ENCODE measurements at regions not wholly inside any gene's neighbourhood (a gene's known extent, or its start where the extent isn't known, plus 50 kb on each side); places are given as distances from the start of the nearest gene placed in this dataset.
"Not testable (repeated sequence)": the region's sequence is repeated elsewhere in the genome, so short reads cannot be mapped to it uniquely, and the experiment has no call there.

GRCh38 chr1:146409116-146409801 lies 180.4 kb upstream of the NOTCH2NLA start:
- not testable (repeated sequence) for H3K79me2 ChIP-seq (ENCODE audit: insufficient read depth, low read length); DNase-seq (ENCODE audit: insufficient read length, low spot score, missing footprints); H3K36me3 ChIP-seq (ENCODE audit: insufficient read depth, low read length); H3K4me1 ChIP-seq (ENCODE audit: insufficient read depth, low read length); H4K20me1 ChIP-seq (ENCODE audit: insufficient read depth, low read length); H3K27me3 ChIP-seq (ENCODE audit: insufficient read depth, low read length); H2AFZ ChIP-seq (ENCODE audit: low read length); H3K9me3 ChIP-seq (ENCODE audit: low read depth, low read length); H3K4me3 ChIP-seq (ENCODE audit: insufficient read depth, low read length); H3K27ac ChIP-seq (ENCODE audit: low read depth, low read length)
- H3K4me2 ChIP-seq (ENCODE audit: insufficient read depth, low read length), result peak overlapping the region; percentile 23

GRCh38 chr1:146401281-146401825 lies 172.5 kb upstream of the NOTCH2NLA start:
- H3K9me3 ChIP-seq (ENCODE audit: low read depth, low read length); H4K20me1 ChIP-seq (ENCODE audit: insufficient read depth, low read length); H3K27ac ChIP-seq (ENCODE audit: low read depth, low read length); H2AFZ ChIP-seq (ENCODE audit: low read length); H3K4me3 ChIP-seq (ENCODE audit: insufficient read depth, low read length); H3K4me2 ChIP-seq (ENCODE audit: insufficient read depth, low read length); H3K79me2 ChIP-seq (ENCODE audit: insufficient read depth, low read length); H3K36me3 ChIP-seq (ENCODE audit: insufficient read depth, low read length); H3K4me1 ChIP-seq (ENCODE audit: insufficient read depth, low read length); DNase-seq (ENCODE audit: insufficient read length, low spot score, missing footprints); H3K27me3 ChIP-seq (ENCODE audit: insufficient read depth, low read length): not testable (repeated sequence)
- TF ChIP-seq CTCF (IDR thresholded peaks at IDR 0.05; ENCODE audit: extremely low read depth, low read depth, low read length), result peak; percentile 41

- H3K79me2 ChIP-seq (ENCODE audit: insufficient read depth, low read length); H3K27ac ChIP-seq (ENCODE audit: low read depth, low read length); H3K4me2 ChIP-seq (ENCODE audit: insufficient read depth, low read length); H3K27me3 ChIP-seq (ENCODE audit: insufficient read depth, low read length); H3K4me1 ChIP-seq (ENCODE audit: insufficient read depth, low read length); H4K20me1 ChIP-seq (ENCODE audit: insufficient read depth, low read length); H3K36me3 ChIP-seq (ENCODE audit: insufficient read depth, low read length); H3K9me3 ChIP-seq (ENCODE audit: low read depth, low read length); H3K4me3 ChIP-seq (ENCODE audit: insufficient read depth, low read length); DNase-seq (ENCODE audit: insufficient read length, low spot score, missing footprints); H2AFZ ChIP-seq (ENCODE audit: low read length): not testable (repeated sequence)
Measured at GRCh38 chr1:146400173-146401121, 171.6 kb upstream of the NOTCH2NLA start.

GRCh38 chr1:146399225-146399624 lies 170.4 kb upstream of the NOTCH2NLA start:
- H3K4me2 ChIP-seq (ENCODE audit: insufficient read depth, low read length); H3K9me3 ChIP-seq (ENCODE audit: low read depth, low read length); H3K27ac ChIP-seq (ENCODE audit: low read depth, low read length); H3K27me3 ChIP-seq (ENCODE audit: insufficient read depth, low read length); H3K4me1 ChIP-seq (ENCODE audit: insufficient read depth, low read length); H2AFZ ChIP-seq (ENCODE audit: low read length); DNase-seq (ENCODE audit: insufficient read length, low spot score, missing footprints); H4K20me1 ChIP-seq (ENCODE audit: insufficient read depth, low read length); H3K79me2 ChIP-seq (ENCODE audit: insufficient read depth, low read length); H3K36me3 ChIP-seq (ENCODE audit: insufficient read depth, low read length); H3K4me3 ChIP-seq (ENCODE audit: insufficient read depth, low read length): not testable (repeated sequence)

- H3K79me2 ChIP-seq (ENCODE audit: insufficient read depth, low read length); DNase-seq (ENCODE audit: insufficient read length, low spot score, missing footprints): not testable (repeated sequence)
Measured at GRCh38 chr1:146396801-146397200, 168.0 kb upstream of the NOTCH2NLA start.

GRCh38 chr1:146396242-146396641 lies 167.4 kb upstream of the NOTCH2NLA start:
- not testable (repeated sequence) for H3K4me3 ChIP-seq (ENCODE audit: insufficient read depth, low read length); H3K9me3 ChIP-seq (ENCODE audit: low read depth, low read length); H4K20me1 ChIP-seq (ENCODE audit: insufficient read depth, low read length); H3K27me3 ChIP-seq (ENCODE audit: insufficient read depth, low read length); H3K36me3 ChIP-seq (ENCODE audit: insufficient read depth, low read length); H2AFZ ChIP-seq (ENCODE audit: low read length); H3K27ac ChIP-seq (ENCODE audit: low read depth, low read length); DNase-seq (ENCODE audit: insufficient read length, low spot score, missing footprints); H3K79me2 ChIP-seq (ENCODE audit: insufficient read depth, low read length); H3K4me2 ChIP-seq (ENCODE audit: insufficient read depth, low read length); H3K4me1 ChIP-seq (ENCODE audit: insufficient read depth, low read length)

More at GRCh38 chr1:146396801-146397200, 168.0 kb upstream of the NOTCH2NLA start:
- not testable (repeated sequence) for H3K27me3 ChIP-seq (ENCODE audit: insufficient read depth, low read length); H3K4me1 ChIP-seq (ENCODE audit: insufficient read depth, low read length); H3K36me3 ChIP-seq (ENCODE audit: insufficient read depth, low read length); H3K9me3 ChIP-seq (ENCODE audit: low read depth, low read length); H3K27ac ChIP-seq (ENCODE audit: low read depth, low read length); H4K20me1 ChIP-seq (ENCODE audit: insufficient read depth, low read length); H3K4me3 ChIP-seq (ENCODE audit: insufficient read depth, low read length); H2AFZ ChIP-seq (ENCODE audit: low read length); H3K4me2 ChIP-seq (ENCODE audit: insufficient read depth, low read length)

GRCh38 chr1:146393796-146394195 lies 165.0 kb upstream of the NOTCH2NLA start:
- H3K4me3 ChIP-seq (ENCODE audit: insufficient read depth, low read length); H3K27me3 ChIP-seq (ENCODE audit: insufficient read depth, low read length); H3K4me1 ChIP-seq (ENCODE audit: insufficient read depth, low read length); DNase-seq (ENCODE audit: insufficient read length, low spot score, missing footprints); H3K79me2 ChIP-seq (ENCODE audit: insufficient read depth, low read length); H3K4me2 ChIP-seq (ENCODE audit: insufficient read depth, low read length); H2AFZ ChIP-seq (ENCODE audit: low read length); H3K27ac ChIP-seq (ENCODE audit: low read depth, low read length); H3K36me3 ChIP-seq (ENCODE audit: insufficient read depth, low read length); H4K20me1 ChIP-seq (ENCODE audit: insufficient read depth, low read length); H3K9me3 ChIP-seq (ENCODE audit: low read depth, low read length): not testable (repeated sequence)

- not testable (repeated sequence) for H3K4me1 ChIP-seq (ENCODE audit: insufficient read depth, low read length); H3K27me3 ChIP-seq (ENCODE audit: insufficient read depth, low read length); H3K4me3 ChIP-seq (ENCODE audit: insufficient read depth, low read length); H3K36me3 ChIP-seq (ENCODE audit: insufficient read depth, low read length); H3K27ac ChIP-seq (ENCODE audit: low read depth, low read length); H3K4me2 ChIP-seq (ENCODE audit: insufficient read depth, low read length); DNase-seq (ENCODE audit: insufficient read length, low spot score, missing footprints); H4K20me1 ChIP-seq (ENCODE audit: insufficient read depth, low read length); H3K9me3 ChIP-seq (ENCODE audit: low read depth, low read length); H2AFZ ChIP-seq (ENCODE audit: low read length); H3K79me2 ChIP-seq (ENCODE audit: insufficient read depth, low read length)
Measured at GRCh38 chr1:146393154-146393553, 164.3 kb upstream of the NOTCH2NLA start.
